Naive thymus-derived CD8-positive, alpha-beta T cell (primary cell): ENCODE measurements at regions not wholly inside any gene's neighbourhood (a gene's known extent, or its start where the extent isn't known, plus 50 kb on each side); places are given as distances from the start of the nearest gene placed in this dataset.
A peak's percentile ranks its signal among the peaks of the same experiment; 100 is the strongest.
"Not testable (repeated sequence)": the region's sequence is repeated elsewhere in the genome, so short reads cannot be mapped to it uniquely, and the experiment has no call there.

ENCODE experiments used
- ATAC-seq, 2 donors: fragments of 150-1000 bp; cut with Tn5 transposase in 1 of 2; sonication (Bioruptor Pico), chemical (Tn5 transposase) in 1 of 2; 1 replicate in 1 of 2; 2 replicates in 1 of 2; pipeline ENCODE4 v1.10.0; 2021; ENCODE audit warnings: mild to moderate bottlenecking in 2 of 2, moderate library complexity in 2 of 2
- POLR2A ChIA-PET: fragments of 350-600 bp; sonication (Branson Sonifier 250); formaldehyde crosslinking; loops from one replicate; lab custom pipeline; 2021; ENCODE audit warnings: antibody characterized with exemption; lab: Charles Lee
- DNase-seq, 10 donors: peaks; one replicate each; pipeline versions ENCODE4 v3.0.0 to v3.0.0-alpha.2; 2020 to 2022
- H3K27ac Mint-ChIP-seq, 10 donors: one replicate each; pipeline ENCODE4 v1.8.0; 2020 to 2022; ENCODE audit warnings: mild to moderate bottlenecking in 10 of 10, mixed read lengths in 10 of 10, moderate library complexity in 4 of 10, inconsistent platforms in 1 of 10
- H3K27me3 Mint-ChIP-seq, 5 donors: one replicate each; pipeline ENCODE4 v1.8.0; 2021 to 2022; ENCODE audit warnings: mixed read lengths in 5 of 5
- H3K36me3 Mint-ChIP-seq, 3 donors: one replicate each; pipeline ENCODE4 v1.8.0; 2020 to 2022; ENCODE audit warnings: mixed read lengths in 3 of 3, mild to moderate bottlenecking in 2 of 3, inconsistent platforms in 1 of 3
- H3K4me1 Mint-ChIP-seq, 4 donors: one replicate each; pipeline ENCODE4 v1.8.0; 2021 to 2022; ENCODE audit warnings: mixed read lengths in 4 of 4
- H3K4me3 Mint-ChIP-seq, 10 donors: one replicate each; pipeline ENCODE4 v1.8.0; 2020 to 2022; ENCODE audit warnings: mild to moderate bottlenecking in 10 of 10, mixed read lengths in 10 of 10, moderate library complexity in 6 of 10, inconsistent platforms in 1 of 10
- H3K9me3 Mint-ChIP-seq, 9 donors: one replicate each; pipeline ENCODE4 v1.8.0; 2020 to 2022; ENCODE audit warnings: mixed read lengths in 9 of 9, mild to moderate bottlenecking in 3 of 9, inconsistent platforms in 1 of 9, moderate library complexity in 1 of 9

DNA sequence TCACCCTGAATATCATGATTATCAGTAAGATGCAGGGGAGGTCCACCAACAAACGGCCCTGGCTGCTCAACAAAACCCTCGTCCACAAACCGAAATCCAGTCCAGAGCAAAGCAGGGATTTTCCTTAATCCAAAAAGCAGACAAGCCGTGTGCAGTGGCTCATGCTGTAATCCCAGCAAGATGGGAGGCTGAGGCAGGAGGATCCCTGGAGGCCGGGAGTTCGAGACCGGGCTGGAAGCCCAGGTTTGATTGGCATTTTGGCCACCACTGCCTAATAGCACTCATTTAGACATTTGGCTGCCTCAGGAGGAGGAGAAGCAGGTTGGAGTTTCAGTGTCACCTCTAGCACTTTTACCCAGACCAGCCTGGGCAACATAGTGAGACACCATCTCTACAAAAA, 562.0 kb upstream of the AUTS2 start:
- Mint-ChIP-seq H3K36me3 (no peaks in the 10 kb centered on the region), H3K4me1 (no peaks in the 10 kb centered on the region), H3K4me3 (no peak overlapping the region), H3K27ac (no peak overlapping the region), H3K27me3 (no peaks in the 10 kb centered on the region), H3K9me3 (peaks cover 0 to 11% (median 3%) of the 10 kb centered on the region in 9 donors)
- DNase-seq (no peak), ATAC-seq (no peak)
- POLR2A ChIA-PET: no interaction called here

DNA sequence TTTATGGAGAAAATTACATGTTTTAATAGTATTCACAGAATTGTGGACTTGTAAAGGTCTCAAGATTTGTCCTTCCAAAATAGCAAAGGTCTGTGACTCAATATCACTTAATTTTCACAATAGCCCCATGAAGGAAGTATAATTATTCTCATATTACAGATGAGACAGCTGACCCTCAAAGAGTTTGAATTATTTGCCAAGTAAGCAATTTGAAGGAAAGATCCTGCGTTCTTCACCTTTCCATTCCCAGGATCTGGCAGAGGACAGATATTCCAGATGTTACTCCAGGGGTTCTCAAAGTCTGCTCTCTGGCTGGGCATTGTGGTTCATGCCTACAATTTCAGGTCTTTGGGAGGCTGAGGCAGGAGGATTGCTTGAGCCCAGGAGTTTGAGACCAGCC, 559.4 kb upstream of the AUTS2 start:
- POLR2A ChIA-PET: no interaction called here
- no peaks in the 10 kb centered on the region for H3K4me1 Mint-ChIP-seq
- peaks cover 0 to 16% (median 7%) of the 10 kb centered on the region in 3 donors for H3K36me3 Mint-ChIP-seq

DNA sequence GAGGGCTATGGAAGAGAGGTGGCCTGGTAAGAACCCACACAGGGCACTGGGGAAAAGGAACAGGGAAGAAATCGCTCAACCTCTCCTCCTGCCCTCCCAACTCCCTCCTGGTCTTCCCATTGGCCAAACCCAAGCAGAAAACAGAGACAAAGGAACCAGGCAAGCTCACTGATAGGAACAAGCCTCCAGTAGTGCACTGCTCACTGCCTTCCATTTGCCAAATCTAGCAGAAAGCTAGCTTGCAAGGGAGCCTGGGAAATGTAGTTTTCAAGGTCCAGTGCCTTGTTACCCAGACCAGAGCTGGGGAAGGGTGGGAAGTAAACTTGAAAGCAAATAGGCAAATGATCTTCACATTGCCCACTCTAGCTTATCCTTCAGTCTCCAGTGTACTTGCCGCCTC, 556.1 kb upstream of the AUTS2 start:
- H3K4me3 Mint-ChIP-seq: no peak overlapping the region
- no peak overlapping the region for H3K27ac Mint-ChIP-seq
- POLR2A ChIA-PET: no interaction called here
- no peak for DNase-seq
- ATAC-seq: no peak
- peaks cover 3 to 51% (median 20%) of the 10 kb centered on the region in 9 donors for H3K9me3 Mint-ChIP-seq
- H3K27me3 Mint-ChIP-seq: no peaks in the 10 kb centered on the region
- H3K4me1 Mint-ChIP-seq: no peaks in the 10 kb centered on the region
- H3K36me3 Mint-ChIP-seq: peaks cover 0 to 24% (median 7%) of the 10 kb centered on the region in 3 donors

More for the DNA sequence above, 559.4 kb upstream of the AUTS2 start:
- Mint-ChIP-seq H3K9me3 (peaks cover 3 to 31% (median 17%) of the 10 kb centered on the region in 9 donors), H3K4me3 (no peak overlapping the region), H3K27ac (no peak overlapping the region), H3K27me3 (no peaks in the 10 kb centered on the region)
- no peak for DNase-seq
- ATAC-seq: no peak

DNA sequence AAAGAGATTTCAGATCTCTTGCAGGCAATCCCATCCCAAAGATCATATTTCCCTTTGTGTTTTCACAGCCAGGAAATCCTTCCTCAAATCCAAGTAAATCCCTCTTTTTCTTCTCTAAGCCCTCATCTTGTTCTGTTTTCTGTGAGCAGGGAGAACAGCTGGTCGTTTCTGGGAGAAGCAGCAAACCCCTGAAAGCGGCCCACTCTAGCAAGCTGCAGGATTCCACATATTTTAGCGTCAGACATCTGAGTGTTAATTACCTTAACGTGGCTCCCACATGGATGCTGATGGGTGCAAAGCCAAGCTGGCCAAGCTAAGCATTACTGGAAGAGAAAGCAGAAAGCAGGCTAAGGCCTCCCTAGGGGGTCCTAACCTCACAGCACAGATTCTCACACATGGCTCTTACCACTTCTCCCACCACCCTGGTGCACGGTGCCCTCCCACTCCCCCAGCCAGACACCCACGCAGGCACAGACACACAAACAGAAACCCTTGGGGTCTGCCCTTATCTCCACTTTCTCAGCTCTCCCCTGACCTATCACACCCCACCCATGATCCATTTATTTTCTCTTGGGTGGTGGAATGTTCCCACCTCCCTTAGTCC, 551.0 kb upstream of the AUTS2 start:
- no peak for ATAC-seq

DNA sequence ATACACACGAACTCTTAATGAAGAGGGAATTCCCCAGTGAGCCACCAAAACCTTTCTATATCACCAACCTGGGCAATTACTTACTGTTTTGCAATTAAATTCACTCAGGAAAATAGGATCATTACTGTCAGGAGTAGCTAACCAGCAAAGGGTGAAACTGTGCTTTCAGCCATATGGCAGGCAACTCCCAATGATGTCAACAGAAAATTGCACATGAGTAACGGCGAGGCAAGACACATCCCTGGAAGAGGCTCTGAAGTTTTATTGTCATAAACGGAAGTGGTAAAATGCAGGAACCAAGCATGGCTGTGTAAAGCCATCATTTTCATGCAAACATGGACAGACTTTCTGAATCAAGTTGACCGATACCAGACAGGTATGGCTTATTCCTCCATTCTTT, 548.9 kb upstream of the AUTS2 start:
- peaks cover 0 to 41% (median 18%) of the 10 kb centered on the region in 9 donors for H3K9me3 Mint-ChIP-seq
- H3K4me3 Mint-ChIP-seq: no peak overlapping the region
- no peaks in the 10 kb centered on the region for H3K4me1 Mint-ChIP-seq
- no peak overlapping the region for H3K27ac Mint-ChIP-seq
- DNase-seq (no peak), ATAC-seq (no peak)
- POLR2A ChIA-PET: no interaction called here
- no peaks in the 10 kb centered on the region for H3K27me3 Mint-ChIP-seq
- peaks cover 0 to 4% (median 0%) of the 10 kb centered on the region in 3 donors for H3K36me3 Mint-ChIP-seq

More for the DNA sequence above, 551.0 kb upstream of the AUTS2 start:
- Mint-ChIP-seq H3K4me3 (no peak overlapping the region), H3K27ac (peak overlapping the region in 2 of 10 donors; percentile 21 to 22), H3K4me1 (no peaks in the 10 kb centered on the region), H3K36me3 (peaks cover 0 to 19% (median 4%) of the 10 kb centered on the region in 3 donors), H3K27me3 (no peaks in the 10 kb centered on the region), H3K9me3 (peaks cover 3 to 54% (median 27%) of the 10 kb centered on the region in 9 donors)
- no peak for DNase-seq
- POLR2A ChIA-PET: no interaction called here

DNA sequence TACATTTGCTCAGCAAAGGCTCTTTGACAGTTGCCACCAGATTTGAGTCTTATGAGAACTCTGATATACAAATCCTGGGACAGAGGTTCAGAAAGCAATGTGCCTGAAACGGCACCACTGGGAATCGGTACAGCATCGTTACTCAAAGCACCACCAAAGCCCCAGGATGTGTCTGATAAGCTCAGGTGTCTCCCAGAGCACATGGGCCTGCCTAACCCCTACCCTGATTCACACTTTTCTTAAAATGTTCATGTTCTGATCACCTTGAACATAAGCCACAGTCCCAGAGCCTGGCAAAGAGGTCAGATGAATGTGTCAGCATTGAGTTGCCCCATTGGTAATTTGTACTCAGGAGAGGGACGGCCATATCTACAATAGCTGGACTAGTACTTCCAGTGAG, 545.8 kb upstream of the AUTS2 start:
- H3K27me3 Mint-ChIP-seq: no peaks in the 10 kb centered on the region
- H3K27ac Mint-ChIP-seq: no peak overlapping the region
- no peaks in the 10 kb centered on the region for H3K36me3 Mint-ChIP-seq
- no peak overlapping the region for H3K4me3 Mint-ChIP-seq
- no peak for ATAC-seq
- no peaks in the 10 kb centered on the region for H3K4me1 Mint-ChIP-seq
- H3K9me3 Mint-ChIP-seq: peaks cover 0 to 28% (median 12%) of the 10 kb centered on the region in 9 donors
- DNase-seq: no peak
- POLR2A ChIA-PET: no interaction called here

DNA sequence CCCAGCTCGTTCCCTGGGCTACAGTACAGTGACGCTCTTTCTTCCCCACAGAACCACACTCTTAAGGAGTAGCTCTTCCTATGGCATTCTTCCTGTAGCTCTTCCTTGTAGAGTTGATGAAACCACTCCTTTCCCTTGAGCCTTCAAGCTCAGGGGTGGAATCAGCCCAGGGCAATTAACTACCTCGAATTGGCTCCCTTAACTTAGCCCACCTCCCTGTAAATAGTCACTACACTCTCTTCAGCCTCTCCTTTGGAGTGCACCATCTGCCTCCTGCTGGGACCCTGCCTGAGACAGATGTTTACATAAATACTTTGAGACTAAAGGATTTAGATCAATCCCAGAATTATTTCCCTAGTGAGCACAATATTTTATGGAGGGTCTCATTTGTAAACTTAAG, 537.8 kb upstream of the AUTS2 start:
- Mint-ChIP-seq H3K4me3 (no peak overlapping the region), H3K27ac (no peak overlapping the region), H3K9me3 (peaks cover 2 to 24% (median 12%) of the 10 kb centered on the region in 9 donors), H3K4me1 (no peaks in the 10 kb centered on the region), H3K36me3 (peaks cover 0 to 8% (median 0%) of the 10 kb centered on the region in 3 donors), H3K27me3 (no peaks in the 10 kb centered on the region)
- no peak for DNase-seq
- ATAC-seq: no peak
- POLR2A ChIA-PET: no interaction called here

DNA sequence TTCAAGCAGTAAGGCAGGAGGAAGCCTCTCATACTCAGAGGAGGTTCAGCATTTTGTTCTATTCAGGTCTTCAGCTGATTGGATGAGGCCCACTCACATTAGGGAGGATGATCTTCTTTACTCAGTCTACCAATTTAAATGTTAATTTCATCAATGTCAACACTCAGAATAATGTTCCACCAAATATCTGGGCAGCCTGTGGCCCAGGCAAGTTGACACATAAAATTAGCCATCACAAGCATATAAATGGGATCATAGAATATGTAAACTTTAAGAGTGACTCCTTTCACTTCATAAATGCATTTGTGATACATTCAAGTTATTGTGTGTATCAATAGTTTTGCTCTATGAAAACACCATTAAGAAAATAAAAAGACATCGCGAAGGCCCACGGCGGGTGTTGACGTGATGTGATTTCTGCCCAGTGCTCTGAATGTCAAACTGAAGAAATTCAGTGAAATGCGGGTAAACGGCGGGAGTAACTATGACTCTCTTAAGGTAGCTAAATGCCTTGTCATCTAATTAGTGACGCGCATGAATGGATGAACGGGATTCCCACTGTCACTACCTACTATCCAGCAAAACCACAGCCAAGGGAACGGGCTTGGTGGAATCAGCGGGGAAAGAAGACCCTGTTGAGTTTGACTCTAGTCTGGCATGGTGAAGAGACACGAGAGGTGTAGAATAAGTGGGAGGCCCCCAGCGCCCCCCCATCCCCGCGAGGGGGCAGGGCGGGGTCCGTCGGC, 536.1 kb upstream of the AUTS2 start:
- H3K9me3 Mint-ChIP-seq: peaks cover 9 to 33% (median 14%) of the 10 kb centered on the region in 9 donors
- no peak for DNase-seq
- no peak for ATAC-seq
- no peak overlapping the region for H3K27ac Mint-ChIP-seq
- POLR2A ChIA-PET: no interaction called here
- no peak overlapping the region for H3K4me3 Mint-ChIP-seq
- H3K36me3 Mint-ChIP-seq: peaks cover 0 to 8% (median 0%) of the 10 kb centered on the region in 3 donors
- no peaks in the 10 kb centered on the region for H3K4me1 Mint-ChIP-seq
- no peaks in the 10 kb centered on the region for H3K27me3 Mint-ChIP-seq

DNA sequence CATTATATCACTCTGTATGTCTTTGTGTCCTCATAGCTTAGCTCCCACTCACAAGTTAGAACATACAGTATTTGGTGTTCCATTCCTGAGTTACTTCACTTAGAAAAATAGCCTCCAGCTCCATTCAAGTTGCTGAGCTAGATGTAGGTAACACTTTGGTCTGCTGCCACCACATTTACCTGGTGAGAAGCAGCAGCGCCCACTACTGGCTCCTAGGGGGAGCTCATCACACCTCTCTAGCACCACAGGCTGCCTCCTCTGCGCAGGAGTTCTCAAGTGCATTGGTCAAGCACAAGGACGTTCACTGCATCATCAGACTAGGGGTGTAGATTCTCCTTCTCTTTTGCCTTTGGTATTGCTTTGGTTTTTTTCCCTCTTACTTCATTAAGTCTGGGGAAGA, 530.9 kb upstream of the AUTS2 start:
- H3K36me3 Mint-ChIP-seq: no peaks in the 10 kb centered on the region
- ATAC-seq: no peak
- H3K4me1 Mint-ChIP-seq: no peaks in the 10 kb centered on the region
- POLR2A ChIA-PET: no interaction called here
- H3K27ac Mint-ChIP-seq: no peak overlapping the region
- DNase-seq: no peak
- H3K4me3 Mint-ChIP-seq: no peak overlapping the region
- peaks cover 0 to 3% (median 2%) of the 10 kb centered on the region in 5 donors for H3K27me3 Mint-ChIP-seq
- peaks cover 2 to 38% (median 12%) of the 10 kb centered on the region in 9 donors for H3K9me3 Mint-ChIP-seq

DNA sequence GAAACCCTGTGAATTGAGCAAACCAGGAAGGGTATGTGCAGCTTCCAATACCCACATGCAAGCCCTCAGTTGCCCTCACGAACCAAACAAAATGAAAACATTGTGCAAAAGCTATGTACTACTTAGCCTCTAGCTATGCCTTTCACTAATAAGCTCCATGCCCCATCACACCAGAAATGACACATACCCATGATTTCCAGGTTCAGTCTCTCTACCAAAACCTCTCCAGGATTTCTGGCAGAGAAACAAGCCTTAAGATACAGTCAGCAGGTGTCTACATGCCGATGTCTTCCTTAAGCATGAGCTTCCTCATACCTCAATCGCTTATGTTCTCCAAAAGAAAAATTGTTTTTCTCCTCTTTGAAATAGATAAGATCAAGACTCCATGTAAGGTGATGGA, 527.8 kb upstream of the AUTS2 start:
- Mint-ChIP-seq H3K4me1 (no peaks in the 10 kb centered on the region), H3K27ac (no peak overlapping the region), H3K9me3 (peaks cover 3 to 43% (median 11%) of the 10 kb centered on the region in 9 donors), H3K4me3 (no peak overlapping the region), H3K36me3 (peaks cover 0 to 2% (median 0%) of the 10 kb centered on the region in 3 donors), H3K27me3 (peaks cover 0 to 6% (median 2%) of the 10 kb centered on the region in 5 donors)
- POLR2A ChIA-PET: no interaction called here
- DNase-seq: no peak
- no peak for ATAC-seq

DNA sequence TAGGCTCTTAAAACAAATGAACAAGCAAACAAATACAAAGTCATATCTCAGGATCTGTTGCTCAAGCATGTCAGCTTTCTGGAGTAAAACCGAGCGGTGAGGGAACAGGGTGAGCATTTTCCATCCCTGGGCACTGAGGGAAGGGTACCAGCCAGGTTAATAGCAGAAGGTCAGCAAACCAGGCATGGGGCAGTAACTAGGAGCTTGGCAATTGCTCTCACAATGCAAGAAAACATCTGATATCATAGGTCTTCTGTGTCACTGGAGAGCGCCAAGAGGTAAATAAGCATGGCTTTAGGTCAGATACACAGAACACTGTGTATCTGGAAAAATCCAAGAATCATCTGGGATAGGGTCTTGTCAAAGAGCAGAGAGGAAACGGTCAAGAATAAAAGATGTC, 521.7 kb upstream of the AUTS2 start:
- no peak for DNase-seq
- Mint-ChIP-seq H3K9me3 (peaks cover 0 to 33% (median 3%) of the 10 kb centered on the region in 9 donors), H3K36me3 (peaks cover 0 to 5% (median 3%) of the 10 kb centered on the region in 3 donors), H3K4me1 (no peaks in the 10 kb centered on the region), H3K4me3 (no peak overlapping the region), H3K27ac (no peak overlapping the region), H3K27me3 (peaks cover 0 to 3% (median 0%) of the 10 kb centered on the region in 5 donors)
- no peak for ATAC-seq
- POLR2A ChIA-PET: no interaction called here

DNA sequence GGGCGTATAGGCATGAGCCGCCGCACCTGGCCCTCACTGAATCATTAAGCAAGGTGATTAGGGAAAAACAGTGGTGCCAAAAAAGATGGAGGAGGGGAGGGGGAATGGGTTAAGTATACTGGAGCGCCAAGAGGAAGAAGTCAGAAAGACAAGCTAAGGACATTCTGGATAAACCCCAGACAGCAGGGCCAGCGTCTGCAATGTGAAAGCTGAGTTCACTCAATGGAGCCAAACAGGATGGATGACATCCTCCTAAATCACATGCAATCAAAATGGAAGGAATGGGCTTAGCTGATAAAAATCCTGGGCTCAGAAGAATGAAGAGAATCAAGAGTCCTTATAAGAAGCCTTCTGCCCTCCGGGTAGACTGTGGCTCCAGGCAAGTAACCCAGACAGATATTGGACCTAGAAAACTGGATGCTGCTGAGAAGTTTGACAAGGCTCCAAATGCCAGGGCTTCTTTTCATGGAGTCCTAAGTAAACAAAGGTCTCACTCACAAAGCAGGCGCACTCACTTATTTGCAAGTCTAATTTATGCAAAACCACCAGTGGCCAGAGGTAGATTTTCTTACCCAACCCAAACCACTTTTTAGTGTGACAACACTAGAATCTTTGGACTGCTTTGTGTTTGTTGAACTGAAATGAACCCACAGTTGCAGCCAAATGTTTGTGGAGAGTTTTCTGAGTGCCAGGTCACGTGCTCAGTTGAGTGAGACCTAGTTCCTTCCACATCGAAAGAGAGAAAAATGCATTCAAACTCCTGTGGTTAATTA, 519.1 kb upstream of the AUTS2 start:
- H3K9me3 Mint-ChIP-seq: peaks cover 0 to 42% (median 11%) of the 10 kb centered on the region in 9 donors
- DNase-seq (no peak), ATAC-seq (no peak)
- peaks cover 0 to 5% (median 3%) of the 10 kb centered on the region in 3 donors for H3K36me3 Mint-ChIP-seq
- POLR2A ChIA-PET: no interaction called here
- H3K4me3 Mint-ChIP-seq: no peak overlapping the region
- H3K27ac Mint-ChIP-seq: no peak overlapping the region
- H3K27me3 Mint-ChIP-seq: peaks cover 0 to 3% (median 0%) of the 10 kb centered on the region in 5 donors
- H3K4me1 Mint-ChIP-seq: no peaks in the 10 kb centered on the region

DNA sequence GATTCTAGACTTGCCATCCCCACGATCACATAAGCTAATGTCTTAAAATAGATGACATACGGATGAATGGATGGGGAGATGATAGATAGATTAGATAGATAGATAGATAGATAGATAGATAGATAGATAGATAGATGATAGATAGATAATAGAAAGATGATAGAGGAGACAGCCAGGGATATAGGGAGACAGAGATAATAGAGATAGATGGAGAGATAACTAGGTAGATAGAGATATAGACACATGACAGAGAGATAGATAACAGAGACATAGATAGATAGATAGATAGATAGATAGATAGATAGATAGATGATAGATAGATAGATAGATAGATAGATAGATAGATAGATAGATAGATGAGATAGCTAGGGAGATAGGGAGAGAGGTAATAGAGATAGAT, 511.0 kb upstream of the AUTS2 start:
- not testable (repeated sequence) for H3K27ac Mint-ChIP-seq

More for the DNA sequence above, 511.0 kb upstream of the AUTS2 start:
- H3K27me3 Mint-ChIP-seq, ATAC-seq, DNase-seq, H3K4me1 Mint-ChIP-seq, H3K36me3 Mint-ChIP-seq, H3K4me3 Mint-ChIP-seq, POLR2A ChIA-PET: not testable (repeated sequence)
- H3K9me3 Mint-ChIP-seq: peaks cover 0 to 30% (median 5%) of the 10 kb centered on the region in 9 donors
